Ishikawa (cell line): ENCODE measurements at regions not wholly inside any gene's neighbourhood (a gene's known extent, or its start where the extent isn't known, plus 50 kb on each side); places are given as distances from the start of the nearest gene placed in this dataset.

ENCODE experiments used
- CEBPB ChIP-seq: IDR thresholded peaks from 2 replicates; pipeline ENCODE4 v1.6.1; 2012
- CREB1 ChIP-seq: IDR thresholded peaks from 2 replicates; pipeline ENCODE4 v1.6.1; 2012; ENCODE audit warnings: low read depth
- EGR1 ChIP-seq: IDR thresholded peaks from 2 replicates; pipeline ENCODE4 v1.6.1; 2012
- EP300 ChIP-seq: IDR thresholded peaks from 2 replicates; pipeline ENCODE4 v1.6.1; 2012; ENCODE audit warnings: borderline replicate concordance
- FOXM1 ChIP-seq: IDR thresholded peaks from 2 replicates; pipeline ENCODE4 v1.6.1; 2012; ENCODE audit warnings: low read depth, borderline replicate concordance
- MAX ChIP-seq: IDR thresholded peaks from 2 replicates; pipeline ENCODE4 v1.6.1; 2012
- NFIC ChIP-seq: IDR thresholded peaks from 2 replicates; pipeline ENCODE4 v1.6.1; 2012
- RAD21 ChIP-seq: IDR thresholded peaks from 2 replicates; pipeline ENCODE4 v1.6.1; 2012; ENCODE audit warnings: low read depth
- REST ChIP-seq: IDR thresholded peaks from 2 replicates; pipeline ENCODE4 v1.6.1; 2012; ENCODE audit warnings: low read depth, mild to moderate bottlenecking
- TAF1 ChIP-seq: IDR thresholded peaks from 2 replicates; pipeline ENCODE4 v1.6.1; 2012; ENCODE audit warnings: low read depth, mild to moderate bottlenecking
- TCF12 ChIP-seq: IDR thresholded peaks from 2 replicates; pipeline ENCODE4 v1.6.1; 2012; ENCODE audit warnings: low read depth
- TEAD4 ChIP-seq: IDR thresholded peaks from 2 replicates; pipeline ENCODE4 v1.6.1; 2012
- YY1 ChIP-seq: IDR thresholded peaks from 2 replicates; pipeline ENCODE4 v1.6.1; 2012; ENCODE audit warnings: low read depth
- ZBTB7A ChIP-seq: IDR thresholded peaks from 2 replicates; pipeline ENCODE4 v1.6.1; 2012; ENCODE audit warnings: low read depth

GRCh38 chr2:23128684-23129292, 256.2 kb upstream of the KLHL29 start:
- TF ChIP-seq CREB1 (no peak), ZBTB7A (no peak), EGR1 (no peak), REST (no peak), RAD21 (no peak), MAX (no peak), TEAD4 (no peak), EP300 (no peak), CEBPB (no peak), TAF1 (no peak), YY1 (no peak), TCF12 (no peak), FOXM1 (no peak), NFIC (no peak)
